LNCaP clone FGC (cell line): ENCODE measurements at regions not wholly inside any gene's neighbourhood (a gene's known extent, or its start where the extent isn't known, plus 50 kb on each side); places are given as distances from the start of the nearest gene placed in this dataset.

ENCODE experiments used
- DNase-seq: peaks from one replicate; pipeline ENCODE4 v3.0.0-alpha.2; 2011; ENCODE audit warnings: low read depth
- H3K4me3 ChIP-seq: 2 replicates; pipeline ENCODE4 v1.5.1; 2011; ENCODE audit warnings: mild to moderate bottlenecking, low read depth, low read length, control low read depth
- TF ChIP-seq, protein P1 (sequence below): IDR thresholded peaks from 2 replicates; pipeline ENCODE4 v1.5.1; 2012; ENCODE audit warnings: mild to moderate bottlenecking; ENCODE audit not compliant: control insufficient read depth, insufficient read depth; ENCODE audit errors: extremely low read depth

DNA sequence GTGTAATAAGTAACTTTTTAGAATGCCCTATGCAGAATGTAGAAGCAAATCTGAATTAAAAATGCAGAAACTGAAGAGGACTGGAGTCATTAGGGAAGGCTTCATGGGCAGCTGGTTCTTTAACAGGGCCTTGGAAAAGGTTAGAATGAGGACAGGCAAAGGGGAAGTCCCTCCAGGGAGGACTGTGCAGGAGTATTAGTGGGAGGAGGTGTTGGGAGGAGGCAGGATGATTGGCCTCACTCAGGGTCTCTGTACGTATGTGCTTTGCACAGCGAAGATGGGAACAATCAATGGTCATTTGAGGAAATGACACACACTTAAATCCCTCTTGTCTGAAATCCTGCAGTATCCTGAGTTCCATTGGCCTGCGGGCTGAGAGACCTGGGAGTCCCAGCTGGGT lies 119.7 kb downstream of the PTCSC3 start:
- TF ChIP-seq, protein P1, sequence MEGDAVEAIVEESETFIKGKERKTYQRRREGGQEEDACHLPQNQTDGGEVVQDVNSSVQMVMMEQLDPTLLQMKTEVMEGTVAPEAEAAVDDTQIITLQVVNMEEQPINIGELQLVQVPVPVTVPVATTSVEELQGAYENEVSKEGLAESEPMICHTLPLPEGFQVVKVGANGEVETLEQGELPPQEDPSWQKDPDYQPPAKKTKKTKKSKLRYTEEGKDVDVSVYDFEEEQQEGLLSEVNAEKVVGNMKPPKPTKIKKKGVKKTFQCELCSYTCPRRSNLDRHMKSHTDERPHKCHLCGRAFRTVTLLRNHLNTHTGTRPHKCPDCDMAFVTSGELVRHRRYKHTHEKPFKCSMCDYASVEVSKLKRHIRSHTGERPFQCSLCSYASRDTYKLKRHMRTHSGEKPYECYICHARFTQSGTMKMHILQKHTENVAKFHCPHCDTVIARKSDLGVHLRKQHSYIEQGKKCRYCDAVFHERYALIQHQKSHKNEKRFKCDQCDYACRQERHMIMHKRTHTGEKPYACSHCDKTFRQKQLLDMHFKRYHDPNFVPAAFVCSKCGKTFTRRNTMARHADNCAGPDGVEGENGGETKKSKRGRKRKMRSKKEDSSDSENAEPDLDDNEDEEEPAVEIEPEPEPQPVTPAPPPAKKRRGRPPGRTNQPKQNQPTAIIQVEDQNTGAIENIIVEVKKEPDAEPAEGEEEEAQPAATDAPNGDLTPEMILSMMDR = no peak

DNA sequence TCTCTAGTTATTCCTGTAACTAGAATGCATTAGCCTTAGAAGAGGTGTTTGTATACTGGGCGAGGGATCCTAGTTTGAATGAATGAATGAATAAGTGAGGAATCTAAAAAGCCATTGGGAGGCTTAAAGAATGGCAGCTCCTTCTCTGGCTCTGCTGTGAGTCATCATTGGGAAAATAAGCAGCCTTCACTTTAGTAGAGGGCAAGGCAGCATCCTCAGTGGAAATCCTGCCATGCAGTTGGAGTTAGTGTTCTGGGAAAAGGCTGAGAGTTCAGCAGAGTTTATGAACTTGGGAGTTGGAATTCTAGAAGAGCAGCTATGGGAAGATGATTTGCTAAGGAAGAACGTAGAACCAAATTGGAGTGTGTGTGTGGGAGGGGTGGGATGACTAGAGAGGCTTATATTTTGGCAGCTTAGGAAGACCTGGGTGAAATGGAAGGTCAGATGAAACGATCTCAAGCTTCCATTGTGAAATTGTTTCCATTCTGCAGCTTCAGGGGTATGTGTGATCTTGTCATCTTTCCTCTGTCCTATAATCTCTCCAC lies 120.8 kb downstream of the PTCSC3 start:
- H3K4me3 ChIP-seq = no peak overlapping the region
- TF ChIP-seq, protein P1 = no peak
- DNase-seq = no peak

More for the DNA sequence above, 119.7 kb downstream of the PTCSC3 start:
- no peak for DNase-seq
- no peak overlapping the region for H3K4me3 ChIP-seq

DNA sequence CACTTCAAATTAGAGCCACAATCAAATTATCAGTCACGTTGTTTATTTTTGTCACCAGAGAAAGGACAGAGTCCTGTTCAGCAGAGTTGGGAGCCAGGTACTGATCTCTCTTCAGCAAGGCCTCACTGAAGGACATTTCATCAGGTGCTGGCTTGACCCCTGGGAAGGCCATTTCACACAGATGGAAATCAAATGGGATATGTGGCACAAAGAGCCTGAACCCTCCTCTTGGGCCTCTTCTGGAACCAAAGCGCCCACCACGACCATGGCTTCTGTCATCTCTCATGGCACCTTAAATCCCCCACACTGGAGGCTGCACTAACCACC lies 121.5 kb downstream of the PTCSC3 start:
- DNase-seq = no peak
- TF ChIP-seq, protein P1 = no peak
- no peak overlapping the region for H3K4me3 ChIP-seq

DNA sequence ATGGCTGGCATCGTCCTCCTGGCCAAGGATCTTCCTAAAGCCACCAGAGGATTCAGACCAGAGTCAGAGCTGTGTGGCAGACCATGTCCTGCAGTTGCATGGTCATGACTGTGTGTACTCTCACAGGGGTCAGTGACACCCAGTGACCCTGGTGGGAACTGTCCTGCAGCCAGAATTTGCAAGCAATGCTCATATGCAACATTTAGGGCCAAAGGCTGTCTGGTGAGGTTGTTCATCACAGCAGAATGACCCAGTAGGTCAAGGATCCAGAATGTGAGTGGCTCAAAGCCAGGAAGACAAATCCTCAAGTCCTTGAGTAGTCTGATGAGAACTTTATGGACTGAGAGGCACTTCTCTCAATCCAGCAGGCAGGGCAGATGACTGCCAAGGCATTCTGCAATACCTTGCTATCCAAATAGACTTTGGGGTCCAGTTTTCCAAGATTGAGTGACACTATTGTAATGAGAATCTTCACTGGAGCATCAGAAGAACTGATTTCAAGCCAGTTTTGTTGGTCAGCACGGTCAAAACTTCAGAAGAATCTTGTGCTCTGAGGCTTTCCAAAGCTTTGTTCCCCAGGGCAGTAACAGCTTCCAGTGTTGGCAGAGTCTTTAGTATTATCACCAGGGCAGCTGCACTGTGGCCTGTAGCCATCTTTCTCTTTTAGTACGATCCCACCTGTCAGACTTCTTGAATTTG lies 122.0 kb downstream of the PTCSC3 start:
- no peak overlapping the region for H3K4me3 ChIP-seq
- TF ChIP-seq, protein P1 = no peak
- DNase-seq = no peak

DNA sequence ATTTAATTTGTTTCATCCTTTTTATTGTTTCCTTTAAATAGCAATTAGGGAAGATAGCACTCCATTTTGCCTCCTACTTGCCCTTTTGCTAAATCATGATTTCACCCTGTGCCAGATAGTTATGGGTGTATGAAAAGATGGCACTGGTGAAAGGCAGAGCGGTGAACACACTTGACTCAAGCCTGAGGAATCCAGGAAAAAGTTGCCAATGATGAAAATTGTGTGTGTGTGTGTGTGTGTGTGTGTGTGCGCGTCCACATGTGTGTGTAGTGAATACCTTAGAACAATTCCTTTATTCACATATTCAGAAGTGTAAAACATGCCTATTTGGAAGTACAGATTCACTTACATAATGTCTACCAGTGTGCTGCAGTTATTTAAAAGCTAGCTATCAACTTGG lies 123.8 kb downstream of the PTCSC3 start:
- TF ChIP-seq, protein P1 = no peak
- H3K4me3 ChIP-seq = no peak overlapping the region
- no peak for DNase-seq

DNA sequence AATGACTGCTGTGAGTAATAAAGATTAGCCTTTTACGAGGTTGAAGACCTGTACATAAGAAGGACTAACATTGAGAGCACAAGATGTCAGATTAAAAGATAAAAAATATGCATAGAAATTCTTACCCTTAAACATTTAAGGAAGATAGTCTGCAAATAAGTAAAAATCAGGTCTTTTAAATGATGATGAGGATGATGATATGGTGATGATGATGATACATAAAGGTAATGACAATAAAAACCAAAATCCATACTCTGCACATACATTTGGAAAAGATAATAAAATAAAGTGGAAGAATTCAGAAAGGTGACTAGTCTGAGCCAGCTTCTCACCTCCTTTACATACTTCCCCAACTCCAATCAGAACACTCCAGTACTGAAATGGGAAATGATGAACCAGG lies 124.5 kb downstream of the PTCSC3 start:
- TF ChIP-seq, protein P1 = no peak
- DNase-seq = no peak
- no peak overlapping the region for H3K4me3 ChIP-seq

DNA sequence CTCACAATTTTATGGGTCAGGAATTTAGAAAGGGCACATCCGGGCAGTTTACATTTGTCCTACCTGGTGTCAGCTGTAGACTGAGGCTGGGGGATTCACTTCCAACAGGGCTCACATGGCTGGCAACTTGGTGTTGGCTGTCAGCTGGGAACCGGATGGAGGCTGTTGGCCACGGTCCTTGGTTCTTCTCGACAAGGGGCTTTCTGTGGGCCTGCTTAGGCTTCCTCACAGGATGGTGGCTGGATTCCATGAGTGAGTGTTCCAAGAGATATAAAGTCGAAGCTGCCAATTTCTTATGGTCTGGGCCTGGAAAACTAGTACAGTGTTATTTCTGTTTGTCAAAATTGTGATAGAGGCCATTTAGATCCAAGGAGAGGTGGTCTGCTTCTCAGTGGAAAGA lies 127.9 kb downstream of the PTCSC3 start:
- no peak overlapping the region for H3K4me3 ChIP-seq
- TF ChIP-seq, protein P1 = no peak
- no peak for DNase-seq
